ENCODE measurements at regions not wholly inside any gene's neighbourhood (a gene's known extent, or its start where the extent isn't known, plus 50 kb on each side); places are given as distances from the start of the nearest gene placed in this dataset.

DNA sequence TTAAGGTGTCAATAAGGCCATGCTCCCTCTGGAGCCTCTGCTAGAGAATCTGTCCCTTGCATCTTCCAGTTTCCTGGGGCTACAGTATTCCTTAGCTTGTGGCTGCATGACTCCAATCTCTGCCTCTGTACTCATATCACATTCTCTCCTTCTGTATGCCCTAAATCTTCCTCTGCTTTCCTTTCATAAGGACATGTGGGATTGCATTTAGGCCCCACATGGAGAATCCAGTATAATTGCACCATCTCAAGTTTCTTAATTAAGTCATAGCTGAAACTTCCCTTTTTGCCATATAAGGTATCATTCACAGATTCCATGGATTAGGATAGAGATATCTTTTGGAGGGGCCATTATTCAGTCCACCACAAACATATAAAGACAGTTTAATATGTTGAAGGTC is 409.8 kb upstream of the TMCO5A start:
- Histone ChIP-seq H4K5ac (ENCODE audit: insufficient read length, low read depth, low read length) (no peak overlapping the region), H3K4me1 (ENCODE audit: insufficient read depth, low read length) (no peaks in the 10 kb centered on the region), H3K79me2 (ENCODE audit: insufficient read depth, low read length) (no peaks in the 10 kb centered on the region), H2BK20ac (ENCODE audit: low read depth, low read length, poor library complexity, severe bottlenecking) (no peak overlapping the region), H3K27me3 (ENCODE audit: insufficient read depth, low read length) (no peaks in the 10 kb centered on the region), H3K14ac (ENCODE audit: insufficient read depth, low read length) (no peak overlapping the region), H4K91ac (ENCODE audit: insufficient read length, low read depth, low read length) (no peak overlapping the region), H2AK5ac (ENCODE audit: insufficient read length, low read length) (no peak overlapping the region), H3K79me1 (ENCODE audit: insufficient read depth, low read depth, low read length, poor library complexity, severe bottlenecking) (no peaks in the 10 kb centered on the region), H2BK5ac (ENCODE audit: insufficient read length, low read length) (no peak overlapping the region), H3K9ac (ENCODE audit: extremely low read depth, insufficient read length, low read length) (no peak overlapping the region), H3K18ac (ENCODE audit: insufficient read length, low read depth, low read length) (no peak overlapping the region), H3K56ac (ENCODE audit: insufficient read length, low read depth, low read length) (no peak overlapping the region), H2AFZ (ENCODE audit: low read length) (no peak overlapping the region), H3K23ac (ENCODE audit: insufficient read length, low read depth, low read length) (no peak overlapping the region), H2BK120ac (ENCODE audit: low read depth, low read length, poor library complexity, severe bottlenecking) (no peak overlapping the region), H3K9me3 (ENCODE audit: control insufficient read depth, low read depth, low read length) (no peaks in the 10 kb centered on the region), H3T11ph (ENCODE audit: low read length) (no peak overlapping the region), H3K4ac (ENCODE audit: low read depth, low read length) (no peak overlapping the region), H3K27ac (ENCODE audit: insufficient read length, low read depth, low read length) (no peak overlapping the region), H2BK12ac (ENCODE audit: insufficient read length, low read depth, low read length) (no peak overlapping the region), H3K23me2 (ENCODE audit: insufficient read length, low read depth, low read length, poor library complexity, severe bottlenecking) (no peaks in the 10 kb centered on the region), H4K8ac (replicated peaks; ENCODE audit: insufficient read length, low read depth, low read length) (no peak overlapping the region), H3K4me2 (ENCODE audit: insufficient read depth, insufficient read length, low read length) (no peak overlapping the region), H4K20me1 (ENCODE audit: control insufficient read depth, insufficient read depth, insufficient read length) (no peaks in the 10 kb centered on the region), H2BK15ac (ENCODE audit: low read depth, low read length) (no peak overlapping the region)
- no peaks in the 10 kb centered on the region for H3K4me1 Mint-ChIP-seq
- H3K36me3 Mint-ChIP-seq (ENCODE audit: insufficient read depth in 1 of 3, low read depth in 3 of 3): peaks cover 0 to 5% (median 3%) of the 10 kb centered on the region in 3 experiments; a peak in 4 of 7 replicates
- no peak overlapping the region for H3K4me3 Mint-ChIP-seq
- H3K27ac Mint-ChIP-seq: no peak overlapping the region
- DNase-seq: no peak
- peaks cover 7 to 8% of the 10 kb centered on the region in 2 experiments for H3K9me3 Mint-ChIP-seq
- no peak for TF ChIP-seq CTCF (conservative IDR thresholded peaks at IDR 0.05)
- no peaks in the 10 kb centered on the region for H3K27me3 Mint-ChIP-seq (ENCODE audit: low read depth)
